H1 (cell line): ENCODE measurements at regions not wholly inside any gene's neighbourhood (a gene's known extent, or its start where the extent isn't known, plus 50 kb on each side); places are given as distances from the start of the nearest gene placed in this dataset.

Source experiments
- CTCF ChIA-PET: fragments of 300-600 bp; sonication (Branson Sonifier 250); formaldehyde crosslinking; loops from one replicate; lab custom pipeline; 2021; ENCODE audit not compliant: partially characterized antibody; lab: Charles Lee
- POLR2A ChIA-PET: fragments of 300-600 bp; sonication (Branson Sonifier 250); formaldehyde crosslinking; loops from one replicate; lab custom pipeline; 2021; ENCODE audit warnings: inconsistent platforms; ENCODE audit not compliant: partially characterized antibody; lab: Charles Lee
- DNase-seq, 2 experiments: peaks; one replicate each; pipeline versions ENCODE4 v3.0.0 to v3.0.0-alpha.2; 2010 to 2022; ENCODE audit warnings: low spot score in 2 of 2, low read depth in 1 of 2, mixed read lengths in 1 of 2
- FAIRE-seq: peaks from 2 replicates; lab custom pipeline; 2011; peaks lifted over from hg19 to GRCh38; lab: Jason Lieb, UNC
- H2AFZ ChIP-seq: 2 replicates; pipeline ENCODE4 v1.8.1; 2012; ENCODE audit warnings: low read length, inconsistent platforms
- H2AK5ac ChIP-seq: 2 replicates; pipeline ENCODE4 v1.6.1; 2013; ENCODE audit warnings: low read depth, low read length
- H2BK120ac ChIP-seq: replicated peaks from 2 replicates; pipeline ENCODE3; 2013; ENCODE audit warnings: low read depth, low read length, inconsistent platforms
- H2BK12ac ChIP-seq: 2 replicates; pipeline ENCODE4 v1.6.1; 2013; ENCODE audit warnings: low read depth, low read length
- H2BK15ac ChIP-seq: 2 replicates; pipeline ENCODE4 v1.6.1; 2013; ENCODE audit warnings: low read length
- H2BK20ac ChIP-seq: 2 replicates; pipeline ENCODE4 v1.6.1; 2013; ENCODE audit warnings: low read length
- H2BK5ac ChIP-seq: 2 replicates; pipeline ENCODE4 v1.6.1; 2013; ENCODE audit warnings: low read depth, low read length
- H3K14ac ChIP-seq: 2 replicates; pipeline ENCODE4 v1.6.1; 2013; ENCODE audit warnings: inconsistent platforms; ENCODE audit not compliant: insufficient read length
- H3K18ac ChIP-seq: 2 replicates; pipeline ENCODE4 v1.6.1; 2013; ENCODE audit warnings: low read length; ENCODE audit errors: extremely low read depth
- H3K23ac ChIP-seq: 2 replicates; pipeline ENCODE4 v1.6.1; 2013; ENCODE audit warnings: inconsistent platforms; ENCODE audit not compliant: insufficient read length
- H3K23me2 ChIP-seq: 2 replicates; pipeline ENCODE4 v1.6.1; 2013; ENCODE audit warnings: low read depth, low read length
- H3K27ac ChIP-seq: 2 replicates; pipeline ENCODE4 v1.6.1; 2011; ENCODE audit warnings: low read depth, low read length, inconsistent platforms
- H3K27me3 ChIP-seq, 4 experiments: replicated peaks in 1 of 4; 1 replicate in 1 of 4; 2 replicates in 3 of 4; pipeline versions ENCODE4 v1.6.1 to v1.8.1; 2011 to 2013; ENCODE audit warnings: low read length in 3 of 4, mild to moderate bottlenecking in 3 of 4, inconsistent platforms in 2 of 4, mixed read lengths in 2 of 4, moderate library complexity in 1 of 4; ENCODE audit not compliant: control insufficient read depth in 3 of 4, insufficient read depth in 3 of 4; ENCODE audit errors: extremely low read depth in 1 of 4
- H3K36me3 ChIP-seq, 4 experiments: 2 replicates each; pipeline versions ENCODE4 v1.6.1 to v1.8.1; 2011 to 2013; ENCODE audit warnings: mild to moderate bottlenecking in 4 of 4, low read length in 3 of 4, moderate library complexity in 2 of 4, control low read depth in 1 of 4, inconsistent platforms in 1 of 4; ENCODE audit not compliant: insufficient read depth in 4 of 4, control insufficient read depth in 2 of 4
- H3K4ac ChIP-seq: replicated peaks from 2 replicates; pipeline ENCODE3; 2013; ENCODE audit warnings: low read length, low read depth, mixed read lengths, inconsistent platforms; ENCODE audit not compliant: insufficient read length
- H3K4me1 ChIP-seq, 4 experiments: replicated peaks in 1 of 4; 1 replicate in 1 of 4; 2 replicates in 3 of 4; pipeline versions ENCODE4 v1.6.1 to v1.8.1; 2011 to 2013; ENCODE audit warnings: low read length in 3 of 4, inconsistent platforms in 2 of 4, mixed read lengths in 1 of 4; ENCODE audit not compliant: insufficient read depth in 4 of 4, control insufficient read depth in 3 of 4
- H3K4me2 ChIP-seq, 2 experiments: 2 replicates each; pipeline versions ENCODE4 v1.6.1 to v1.8.1; 2011 to 2013; ENCODE audit warnings: low read depth in 2 of 2, low read length in 2 of 2, control low read depth in 1 of 2, inconsistent platforms in 1 of 2, mild to moderate bottlenecking in 1 of 2; ENCODE audit not compliant: insufficient read depth in 1 of 2
- H3K4me3 ChIP-seq, 4 experiments: fragments of 200-600, 300-600 bp in 1 of 4; sonication (generic), shearing (Covaris generic), sonication (Bioruptor Twin) in 1 of 4; 2 replicates each; pipeline versions ENCODE4 v1.5.1 to v1.8.1; 2011 to 2016; ENCODE audit warnings: low read length in 4 of 4, low read depth in 3 of 4, control low read depth in 2 of 4, inconsistent platforms in 2 of 4, mild to moderate bottlenecking in 2 of 4, mixed read lengths in 1 of 4, moderate library complexity in 1 of 4; ENCODE audit not compliant: insufficient read depth in 2 of 4; ENCODE audit errors: extremely low read depth in 1 of 4
- H3K56ac ChIP-seq: replicated peaks from 2 replicates; pipeline ENCODE3; 2013; ENCODE audit warnings: low read depth, mild to moderate bottlenecking, mixed read lengths, low read length, inconsistent platforms; ENCODE audit not compliant: insufficient read length
- H3K79me1 ChIP-seq: 2 replicates; pipeline ENCODE4 v1.6.1; 2013; ENCODE audit warnings: low read depth, low read length, control low read depth
- H3K79me2 ChIP-seq, 2 experiments: 2 replicates each; pipeline versions ENCODE4 v1.6.1 to v1.8.1; 2012 to 2013; ENCODE audit warnings: low read length in 2 of 2, mild to moderate bottlenecking in 2 of 2, inconsistent platforms in 1 of 2; ENCODE audit not compliant: insufficient read depth in 2 of 2, control insufficient read depth in 1 of 2
- H3K9ac ChIP-seq, 4 experiments: replicated peaks in 1 of 4; 1 replicate in 1 of 4; 2 replicates in 3 of 4; pipeline versions ENCODE4 v1.6.1 to v1.8.1; 2011 to 2013; ENCODE audit warnings: low read depth in 3 of 4, low read length in 3 of 4, control low read depth in 2 of 4, mild to moderate bottlenecking in 2 of 4, moderate library complexity in 2 of 4, inconsistent platforms in 1 of 4; ENCODE audit errors: extremely low read depth in 1 of 4
- H3K9me3 ChIP-seq, 2 experiments: 2 replicates each; pipeline versions ENCODE4 v1.6.1 to v1.8.1; 2012 to 2013; ENCODE audit warnings: mild to moderate bottlenecking in 2 of 2, moderate library complexity in 2 of 2, control low read depth in 1 of 2, inconsistent platforms in 1 of 2, low read depth in 1 of 2, low read length in 1 of 2, mixed read lengths in 1 of 2; ENCODE audit not compliant: insufficient read depth in 2 of 2
- H4K20me1 ChIP-seq, 2 experiments: replicated peaks in 1 of 2; 2 replicates each; pipeline versions ENCODE3 to v1.8.1; 2011 to 2013; ENCODE audit warnings: inconsistent platforms in 2 of 2, low read length in 2 of 2, mild to moderate bottlenecking in 1 of 2; ENCODE audit not compliant: insufficient read depth in 2 of 2, control insufficient read depth in 1 of 2
- H4K5ac ChIP-seq: 2 replicates; pipeline ENCODE4 v1.6.1; 2013; ENCODE audit warnings: low read length, low read depth, mixed read lengths, inconsistent platforms; ENCODE audit not compliant: insufficient read length
- H4K8ac ChIP-seq: 2 replicates; pipeline ENCODE4 v1.8.0; 2013; ENCODE audit warnings: mild to moderate bottlenecking, moderate library complexity, low read length, inconsistent platforms; ENCODE audit not compliant: insufficient read depth; ENCODE audit errors: extremely low read depth
- H4K91ac ChIP-seq: replicated peaks from 2 replicates; pipeline ENCODE3; 2013; ENCODE audit warnings: low read length, mixed read lengths, inconsistent platforms; ENCODE audit not compliant: insufficient read length
- CREB1 ChIP-seq: IDR thresholded peaks from 2 replicates; pipeline ENCODE4 v1.6.1; 2012; ENCODE audit warnings: inconsistent platforms
- EGR1 ChIP-seq: IDR thresholded peaks from 2 replicates; pipeline ENCODE4 v1.6.1; 2011; ENCODE audit warnings: low read depth, low read length, borderline replicate concordance
- HDAC6 ChIP-seq: IDR thresholded peaks from one replicate; pipeline ENCODE4 v1.7.1; 2012; ENCODE audit warnings: low read depth, mild to moderate bottlenecking, inconsistent platforms, low read length, moderate library complexity
- JUND ChIP-seq: IDR thresholded peaks from 2 replicates; pipeline ENCODE4 v1.6.1; 2011; ENCODE audit warnings: mild to moderate bottlenecking, improper control_type of control experiment, low read length
- KDM1A ChIP-seq: fragments of 200-600, 300-600 bp; sonication (generic); IDR thresholded peaks from 2 replicates; pipeline ENCODE4 v1.7.1; 2016; ENCODE audit warnings: mild to moderate bottlenecking, low read length, borderline replicate concordance
- MAFK ChIP-seq: IDR thresholded peaks from 2 replicates; pipeline ENCODE4 v1.6.1; 2012; ENCODE audit warnings: low read depth, mild to moderate bottlenecking, improper control_type of control experiment, low read length
- POLR2A ChIP-seq, 2 experiments: IDR thresholded peaks; 1 replicate in 1 of 2; 2 replicates in 1 of 2; pipeline ENCODE4 v1.6.1; 2011; ENCODE audit warnings: low read depth in 2 of 2, low read length in 2 of 2, mild to moderate bottlenecking in 2 of 2; ENCODE audit errors: control extremely low read depth in 1 of 2
- RBBP5 ChIP-seq: IDR thresholded peaks from 2 replicates; pipeline ENCODE4 v1.7.1; 2012; ENCODE audit warnings: low read depth, mild to moderate bottlenecking, inconsistent platforms, low read length, moderate library complexity, borderline replicate concordance
- TAF7 ChIP-seq: optimal IDR thresholded peaks from 2 replicates; pipeline ENCODE3; 2011; ENCODE audit warnings: low read depth, mild to moderate bottlenecking, inconsistent platforms, low read length, moderate library complexity, borderline replicate concordance
- TCF12 ChIP-seq: IDR thresholded peaks from 2 replicates; pipeline ENCODE4 v1.6.1; 2011; ENCODE audit warnings: low read depth, mild to moderate bottlenecking, low read length
- WGBS, 2 experiments: shearing (Covaris generic) in 1 of 2; methylation state at CpG; one replicate each; pipeline versions ENCODE4 v1.1.6 to v1.1.7; 2013 to 2015; ENCODE audit warnings: low lambda C conversion rate in 2 of 2, mixed read lengths in 2 of 2, inconsistent platforms in 1 of 2, low coverage in 1 of 2, missing lambda C conversion rate in 1 of 2; ENCODE audit not compliant: insufficient replicate concordance in 2 of 2, insufficient coverage in 1 of 2, insufficient read length in 1 of 2; ENCODE audit errors: extremely low coverage in 1 of 2, missing lambda C conversion rate in 1 of 2; 5-methylcytosine and 5-hydroxymethylcytosine counted together
- TF ChIP-seq, protein P1 (sequence below): IDR thresholded peaks from 2 replicates; pipeline ENCODE4 v1.6.1; 2012; ENCODE audit warnings: low read length, inconsistent platforms
- TF ChIP-seq, protein P2 (sequence below): IDR thresholded peaks from 2 replicates; pipeline ENCODE4 v1.6.1; 2011; ENCODE audit warnings: low read length, improper control_type of control experiment

DNA sequence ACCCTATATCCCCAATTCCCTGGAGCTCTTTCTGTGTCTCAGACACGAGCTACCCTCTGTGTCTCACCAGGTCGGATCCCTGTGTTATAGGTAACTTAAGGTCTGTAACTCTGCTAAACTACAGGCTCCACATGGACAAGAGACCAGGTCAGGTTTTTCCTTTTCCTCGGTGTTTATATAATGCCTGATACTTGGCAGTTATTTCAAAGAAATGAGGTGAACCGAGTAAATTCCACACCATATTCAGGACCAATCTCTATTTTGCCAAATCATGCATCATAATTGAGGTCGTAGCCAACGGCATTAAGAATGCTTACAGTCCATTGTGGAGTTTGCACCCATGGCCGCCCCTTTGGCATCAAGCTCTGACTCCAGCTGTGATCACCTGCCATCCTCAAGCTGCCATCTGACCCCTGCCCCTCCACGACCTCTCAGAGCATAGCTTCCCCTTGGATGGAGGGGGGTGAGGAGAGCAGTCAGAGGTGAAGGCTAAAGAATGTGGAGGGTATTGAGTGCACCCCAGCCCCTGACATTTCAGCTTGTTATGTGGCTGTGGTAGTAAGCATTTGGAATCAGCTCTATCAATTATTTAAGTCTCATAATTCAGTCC is 434.7 kb upstream of the RBFOX1 start:
- H2AK5ac ChIP-seq, result no peak overlapping the region
- H3K27ac ChIP-seq, result no peak overlapping the region
- no peak overlapping the region for H3K4ac ChIP-seq
- no peaks in the 10 kb centered on the region for H3K23me2 ChIP-seq
- H3K9ac ChIP-seq, result no peak overlapping the region
- DNase-seq (no peak), FAIRE-seq (no peak)
- H2BK15ac ChIP-seq, result no peak overlapping the region
- no peak overlapping the region for H4K8ac ChIP-seq
- ChIA-PET POLR2A (no interaction called here), CTCF (interaction anchor here (1.0 to 1.1 kb wide), 2 partner anchors 9 to 31 kb away, joined by 3 to 5 read pairs; no protein-coding TSS in a partner anchor)
- no peaks in the 10 kb centered on the region for H3K9me3 ChIP-seq
- H3K27me3 ChIP-seq, result peaks cover 0 to 7% (median 0%) of the 10 kb centered on the region in 4 experiments; a peak in 3 of 7 replicates
- H2BK20ac ChIP-seq, result no peak overlapping the region
- no peak overlapping the region for H4K5ac ChIP-seq
- no peak overlapping the region for H3K18ac ChIP-seq
- H4K20me1 ChIP-seq, result peaks cover 0 to 1% of the 10 kb centered on the region in 2 experiments
- 83% methylated on average over 8 of the region's 8 CpGs; no CpG with 5 or more reads in 1 of the 2 experiments for WGBS, 2 experiments
- no peak overlapping the region for H2BK12ac ChIP-seq
- H3K4me1 ChIP-seq, result peaks cover 0 to 2% (median 0%) of the 10 kb centered on the region in 4 experiments; a peak in 1 of 7 replicates
- no peak overlapping the region for H3K4me2 ChIP-seq
- no peak overlapping the region for H3K14ac ChIP-seq
- no peaks in the 10 kb centered on the region; a peak in 1 of 4 replicates for H3K79me2 ChIP-seq
- H4K91ac ChIP-seq, result no peak overlapping the region
- no peak overlapping the region for H2AFZ ChIP-seq
- H2BK120ac ChIP-seq, result no peak overlapping the region
- H2BK5ac ChIP-seq, result no peak overlapping the region
- no peak overlapping the region for H3K56ac ChIP-seq
- H3K4me3 ChIP-seq, result no peak overlapping the region
- no peak overlapping the region for H3K23ac ChIP-seq
- no peaks in the 10 kb centered on the region for H3K79me1 ChIP-seq
- H3K36me3 ChIP-seq, result no peaks in the 10 kb centered on the region
- TF ChIP-seq EGR1 (no peak), TCF12 (no peak), POLR2A (IDR thresholded peaks at IDR 0.05; ENCODE audit: control extremely low read depth in 1 of 2, low read depth in 2 of 2, low read length in 2 of 2) (no peak), TAF7 (no peak), KDM1A (no peak), CREB1 (no peak), JUND (no peak), MAFK (no peak), RBBP5 (no peak), HDAC6 (no peak)
- TF ChIP-seq, protein P1, sequence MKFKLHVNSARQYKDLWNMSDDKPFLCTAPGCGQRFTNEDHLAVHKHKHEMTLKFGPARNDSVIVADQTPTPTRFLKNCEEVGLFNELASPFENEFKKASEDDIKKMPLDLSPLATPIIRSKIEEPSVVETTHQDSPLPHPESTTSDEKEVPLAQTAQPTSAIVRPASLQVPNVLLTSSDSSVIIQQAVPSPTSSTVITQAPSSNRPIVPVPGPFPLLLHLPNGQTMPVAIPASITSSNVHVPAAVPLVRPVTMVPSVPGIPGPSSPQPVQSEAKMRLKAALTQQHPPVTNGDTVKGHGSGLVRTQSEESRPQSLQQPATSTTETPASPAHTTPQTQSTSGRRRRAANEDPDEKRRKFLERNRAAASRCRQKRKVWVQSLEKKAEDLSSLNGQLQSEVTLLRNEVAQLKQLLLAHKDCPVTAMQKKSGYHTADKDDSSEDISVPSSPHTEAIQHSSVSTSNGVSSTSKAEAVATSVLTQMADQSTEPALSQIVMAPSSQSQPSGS, result no peak
- TF ChIP-seq, protein P2, sequence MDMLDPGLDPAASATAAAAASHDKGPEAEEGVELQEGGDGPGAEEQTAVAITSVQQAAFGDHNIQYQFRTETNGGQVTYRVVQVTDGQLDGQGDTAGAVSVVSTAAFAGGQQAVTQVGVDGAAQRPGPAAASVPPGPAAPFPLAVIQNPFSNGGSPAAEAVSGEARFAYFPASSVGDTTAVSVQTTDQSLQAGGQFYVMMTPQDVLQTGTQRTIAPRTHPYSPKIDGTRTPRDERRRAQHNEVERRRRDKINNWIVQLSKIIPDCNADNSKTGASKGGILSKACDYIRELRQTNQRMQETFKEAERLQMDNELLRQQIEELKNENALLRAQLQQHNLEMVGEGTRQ, result no peak
